GM18870 (cell line): ENCODE measurements at regions not wholly inside any gene's neighbourhood (a gene's known extent, or its start where the extent isn't known, plus 50 kb on each side); places are given as distances from the start of the nearest gene placed in this dataset.
"Not testable (repeated sequence)": the region's sequence is repeated elsewhere in the genome, so short reads cannot be mapped to it uniquely, and the experiment has no call there.

Experiments
- ATAC-seq: cut with Tn5 transposase; IDR thresholded peaks from one replicate; pipeline ENCODE4 v1.9.1; 2021; ENCODE audit warnings: moderate library complexity; ENCODE audit not compliant: unreplicated experiment

- no peak for ATAC-seq
Measured at GRCh38 chr14:44788612-44789011, 173.1 kb downstream of the KLHL28 start.

DNA sequence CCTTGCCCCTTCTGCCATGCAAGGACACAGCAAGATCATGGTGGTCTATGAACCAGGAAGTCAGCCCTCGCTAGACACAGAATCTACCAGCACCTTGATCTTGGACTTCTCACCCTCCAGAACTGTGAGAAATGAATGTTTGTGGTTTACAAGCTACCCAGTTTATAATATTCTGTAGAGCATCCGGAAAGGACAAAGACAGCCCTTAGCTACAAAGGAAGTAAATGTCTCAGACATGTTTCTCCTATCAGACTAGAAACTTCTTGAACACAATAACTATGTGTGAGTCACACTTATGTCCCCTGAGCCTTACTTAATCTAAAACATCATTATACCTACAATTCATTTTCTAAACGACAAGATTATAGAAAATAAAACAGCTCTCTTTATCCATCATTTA is 176.7 kb downstream of the KLHL28 start:
- ATAC-seq = no peak

DNA sequence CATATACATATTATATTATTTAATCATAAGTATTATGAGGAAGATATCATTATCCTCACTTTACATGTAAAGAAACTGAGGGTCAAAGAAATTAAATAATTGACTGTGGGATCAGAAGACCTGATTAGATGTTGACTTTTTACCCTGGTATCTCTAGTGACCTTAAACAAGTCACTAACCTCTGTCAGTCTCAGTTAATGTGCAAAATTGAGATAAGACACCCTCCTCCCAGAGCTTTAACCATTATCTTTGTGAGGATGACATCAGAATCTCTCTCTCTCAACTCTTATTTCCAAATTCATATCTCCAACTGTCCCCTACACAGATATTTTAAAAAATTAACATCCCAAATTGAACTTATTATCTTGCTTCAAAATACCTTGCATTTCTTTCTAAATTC is 177.8 kb downstream of the KLHL28 start:
- no peak for ATAC-seq

- ATAC-seq = no peak
Measured at GRCh38 chr14:44782775-44783238, 178.9 kb downstream of the KLHL28 start.

GRCh38 chr14:44780989-44781388 is 180.8 kb downstream of the KLHL28 start:
- ATAC-seq = no peak

DNA sequence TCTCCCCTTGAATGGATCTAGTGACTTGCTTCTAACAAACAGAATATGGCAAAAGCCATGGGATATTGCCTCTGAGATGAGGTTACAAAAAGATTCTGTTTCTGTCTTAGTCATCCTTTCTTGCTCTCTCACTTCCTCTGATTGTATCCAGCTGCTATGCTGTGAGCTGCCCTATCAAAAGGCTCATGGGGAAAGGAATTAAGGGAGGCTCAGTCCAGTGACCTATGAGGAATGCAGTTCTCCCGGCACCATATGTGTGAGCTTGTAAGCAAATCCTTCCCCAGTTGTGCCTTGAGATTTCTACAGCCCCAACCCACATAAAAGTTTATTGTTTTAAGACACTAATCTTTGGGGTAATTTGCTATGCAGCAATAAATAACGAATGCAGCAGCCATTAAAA is 183.1 kb downstream of the KLHL28 start:
- peak; percentile 81 for ATAC-seq

GRCh38 chr14:44777584-44777983 is 184.2 kb downstream of the KLHL28 start:
- ATAC-seq = no peak

DNA sequence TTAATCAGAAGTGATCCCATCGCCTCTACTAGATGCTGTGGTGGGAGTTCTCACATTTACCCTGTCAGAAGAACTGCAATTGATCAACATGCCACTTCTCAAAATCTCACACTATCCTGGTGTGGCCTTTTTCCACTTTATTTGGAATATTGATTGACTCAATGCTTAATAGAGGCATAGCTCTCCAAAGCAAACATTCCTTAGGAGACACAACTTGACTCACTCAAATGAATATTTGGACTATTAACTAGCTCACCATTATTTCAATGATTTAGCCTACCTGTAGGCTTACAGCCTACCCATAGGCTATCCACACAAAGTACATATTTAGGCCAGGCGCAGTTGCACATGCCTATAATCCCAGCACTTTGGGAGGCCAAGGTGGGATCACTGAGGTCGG is 186.5 kb downstream of the KLHL28 start:
- ATAC-seq = no peak

DNA sequence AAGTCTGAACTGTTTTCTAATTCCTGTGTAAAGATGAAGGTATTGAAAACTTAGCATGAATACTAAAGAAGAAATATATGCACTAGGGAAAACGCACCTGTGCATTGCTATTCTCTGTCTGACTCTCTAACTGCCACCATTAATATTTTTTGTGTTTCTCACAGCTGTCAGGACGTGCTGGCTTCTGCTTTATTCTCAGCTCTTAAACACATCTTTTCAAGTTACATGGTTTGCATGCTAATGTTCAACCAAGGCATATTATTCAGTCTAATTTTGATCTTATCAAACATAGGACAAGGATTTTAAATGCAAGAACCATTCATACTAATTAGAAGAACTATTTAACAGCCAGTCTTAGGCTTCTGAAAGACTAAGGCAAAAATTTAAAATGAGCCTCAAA is 187.4 kb downstream of the KLHL28 start:
- no peak for ATAC-seq

GRCh38 chr14:44771496-44771895 is 190.3 kb downstream of the KLHL28 start:
- no peak for ATAC-seq

- ATAC-seq = no peak
Measured at GRCh38 chr14:44770201-44770600, 191.5 kb downstream of the KLHL28 start.

DNA sequence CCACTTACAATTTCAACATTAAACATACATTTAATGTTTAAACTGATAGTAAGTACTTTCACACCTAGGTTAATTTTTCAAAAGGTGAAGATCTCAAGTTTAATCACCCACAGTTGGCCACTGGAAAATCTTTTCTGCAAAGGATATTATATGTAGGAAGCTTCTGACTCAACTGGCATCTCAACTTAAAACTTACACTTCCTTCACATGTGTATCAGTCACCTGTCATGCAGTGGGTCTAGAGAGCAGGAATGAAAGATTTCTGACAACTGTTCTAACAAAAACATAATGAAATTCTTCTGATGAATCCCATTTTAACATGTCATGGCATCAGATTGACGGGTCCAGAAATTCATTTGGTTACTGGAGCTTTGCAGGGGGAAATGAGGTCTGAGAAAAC is 192.8 kb downstream of the KLHL28 start:
- no peak for ATAC-seq

- no peak for ATAC-seq
Measured at GRCh38 chr14:44767646-44768173, 194.0 kb downstream of the KLHL28 start.

GRCh38 chr14:44766285-44766684 is 195.5 kb downstream of the KLHL28 start:
- no peak for ATAC-seq

DNA sequence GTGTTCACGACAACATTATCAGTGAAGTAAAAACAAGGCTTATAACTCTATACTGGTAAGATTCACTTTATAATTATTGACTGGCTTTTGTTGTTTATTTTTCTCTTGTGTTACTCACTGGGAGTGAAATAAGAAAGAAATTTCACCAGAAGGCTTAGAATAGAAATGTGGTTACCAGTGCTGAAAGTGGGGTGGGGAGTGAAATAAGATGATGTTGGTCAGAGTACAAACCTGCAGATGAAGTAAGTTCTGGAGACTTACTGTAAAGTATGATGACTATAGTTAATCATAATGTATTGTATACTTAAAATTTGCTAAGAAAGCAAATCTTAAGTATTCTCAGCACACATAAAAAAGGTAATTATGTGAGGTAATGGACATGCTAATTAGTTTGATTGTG is 198.4 kb downstream of the KLHL28 start:
- ATAC-seq = no peak

DNA sequence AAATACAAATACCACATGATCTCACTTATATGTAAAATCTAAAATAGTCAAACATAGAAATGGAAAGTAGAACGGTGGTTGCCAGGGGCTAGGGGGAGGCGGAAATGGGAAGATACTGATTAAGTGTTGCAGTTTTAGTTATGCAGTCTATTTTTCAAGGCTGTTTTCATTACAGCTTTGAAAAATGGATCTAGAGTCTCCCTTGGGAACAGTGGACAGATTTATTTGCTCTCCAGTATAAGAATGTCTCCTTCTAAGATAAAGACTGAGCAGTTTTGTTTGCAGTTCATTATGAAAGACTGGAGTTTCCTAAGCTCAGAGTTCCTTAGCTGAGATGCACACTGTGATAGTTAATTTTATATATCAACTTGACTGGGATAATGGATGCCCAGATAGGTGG is 202.5 kb downstream of the KLHL28 start:
- ATAC-seq = no peak

- ATAC-seq = no peak
Measured at GRCh38 chr14:44756554-44756953, 205.2 kb downstream of the KLHL28 start.

DNA sequence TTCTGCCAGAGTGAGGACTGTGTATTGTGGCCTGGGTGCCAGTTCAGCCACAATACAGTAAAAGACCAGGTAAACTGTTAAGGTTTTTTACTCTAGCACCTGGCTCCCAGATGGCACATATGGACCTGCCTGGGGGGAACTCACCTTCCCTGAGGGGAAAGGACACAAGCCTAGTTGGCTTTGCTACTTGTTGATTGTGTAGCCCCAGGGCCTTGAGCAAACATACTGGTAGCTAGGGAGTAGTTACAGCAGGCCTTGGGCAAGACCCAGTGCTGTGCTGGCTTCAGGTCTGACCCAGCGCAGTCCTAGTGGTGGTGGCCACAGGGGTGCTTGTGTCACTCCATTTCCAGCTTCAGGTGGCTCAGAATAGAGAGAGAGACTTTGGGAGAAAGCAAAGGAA is 216.4 kb downstream of the KLHL28 start:
- ATAC-seq = no peak

GRCh38 chr14:44742202-44742601 is 219.5 kb downstream of the KLHL28 start:
- no peak for ATAC-seq

DNA sequence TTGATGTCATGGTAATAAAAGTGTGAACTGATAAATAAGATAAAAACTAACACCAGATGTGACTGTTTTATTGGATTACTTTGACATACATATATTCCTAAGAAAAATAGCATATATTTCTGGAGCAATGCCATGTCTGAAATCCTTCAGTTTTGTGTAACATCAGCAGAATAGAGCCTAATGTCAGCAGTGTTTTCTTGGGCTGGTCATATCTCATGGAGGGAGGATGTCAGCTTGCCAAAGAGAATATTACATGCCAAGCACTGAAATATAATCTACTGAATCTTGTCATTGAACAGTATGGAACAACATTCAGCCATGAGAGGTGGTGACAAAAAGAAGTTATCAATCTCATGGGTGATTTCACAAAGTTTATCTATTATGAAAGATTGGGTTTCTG is 220.3 kb downstream of the KLHL28 start:
- ATAC-seq = no peak

DNA sequence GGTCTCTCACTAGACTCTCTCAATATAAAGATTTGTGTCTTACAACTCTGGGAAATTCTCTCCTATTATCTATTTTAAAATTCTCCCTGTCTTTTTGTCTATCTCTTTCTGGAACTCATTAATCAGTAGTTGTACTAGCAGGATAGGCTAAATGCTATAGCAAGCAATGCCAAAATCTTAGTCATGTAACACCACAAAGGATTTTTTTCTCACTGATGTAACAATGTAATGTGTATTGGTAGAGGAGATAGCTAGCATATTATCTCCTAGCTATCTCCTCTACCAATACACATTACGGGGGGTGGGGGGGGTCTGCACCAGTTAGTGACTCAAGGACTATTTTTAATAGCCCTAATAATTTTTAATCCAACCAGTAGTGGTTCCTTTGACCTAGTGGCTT is 225.4 kb downstream of the KLHL28 start:
- ATAC-seq = no peak

DNA sequence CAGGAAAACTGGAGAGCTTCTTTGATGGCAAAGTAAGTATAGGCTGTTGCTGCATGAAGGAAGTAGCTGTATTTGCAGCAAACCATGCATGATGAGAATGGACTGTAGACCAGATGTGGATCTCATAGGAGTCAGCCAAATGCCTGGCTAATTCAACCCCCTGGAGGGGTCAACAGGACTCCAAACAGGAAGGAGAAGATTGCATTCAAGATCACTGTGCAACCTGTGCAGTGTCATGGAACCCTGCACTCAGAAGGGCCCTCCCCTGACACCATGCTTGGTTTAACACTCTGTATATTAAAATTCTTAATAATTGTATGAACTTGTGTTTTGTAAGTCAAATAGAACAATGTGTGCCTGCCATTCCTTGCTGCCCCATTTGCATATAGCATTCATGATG is 225.1 kb upstream of the FSCB start:
- ATAC-seq = no peak

- ATAC-seq = no peak
Measured at GRCh38 chr14:44730860-44731259, 223.8 kb upstream of the FSCB start.

DNA sequence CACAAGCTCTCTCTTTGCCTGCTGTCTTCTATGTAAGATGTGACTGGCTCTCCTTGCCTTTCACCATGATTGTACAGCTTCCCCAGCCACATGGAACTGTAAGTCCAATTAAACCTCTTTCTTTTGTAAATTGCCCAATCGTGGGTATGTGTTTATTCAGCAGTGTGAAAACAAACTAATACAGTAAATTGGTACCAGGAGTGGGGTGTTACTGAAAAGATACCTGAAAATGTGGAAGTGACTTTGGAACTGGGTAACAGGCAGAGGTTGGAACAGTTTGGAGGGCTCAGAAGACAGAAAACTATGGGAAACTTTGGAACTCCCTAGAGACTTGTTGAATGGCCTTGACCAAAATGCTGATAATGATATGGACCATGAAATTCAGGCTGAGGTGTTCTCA is 214.3 kb upstream of the FSCB start:
- not testable (repeated sequence) for ATAC-seq
